Astrocyte of the spinal cord (primary cell): ENCODE measurements at regions not wholly inside any gene's neighbourhood (a gene's known extent, or its start where the extent isn't known, plus 50 kb on each side); places are given as distances from the start of the nearest gene placed in this dataset.

Source experiments
- DNase-seq: peaks from one replicate; pipeline ENCODE4 v3.0.0; 2011; ENCODE audit warnings: low read depth, low spot score
- H3K4me3 ChIP-seq: 2 replicates; pipeline ENCODE4 v1.5.1; 2011; ENCODE audit warnings: low read depth, mild to moderate bottlenecking, low read length, moderate library complexity
- CTCF ChIP-seq: IDR thresholded peaks from 2 replicates; pipeline ENCODE4 v1.5.1; 2012; ENCODE audit warnings: low read depth, mild to moderate bottlenecking, low read length, inconsistent platforms
- in situ Hi-C: cut with HindIII; loops from 2 replicates; pipeline ENCODE4 v1.10.0; 2017; ENCODE audit warnings: low sequenced_read_pairs

- in situ Hi-C loops, result no loop called here
- peak; percentile 62 for DNase-seq
- no peak overlapping the region for H3K4me3 ChIP-seq
- no peak for TF ChIP-seq CTCF
Measured at GRCh38 chr6:44053760-44054556, 73.3 kb downstream of the MRPL14 start.

- in situ Hi-C loops, result no loop called here
- DNase-seq, result no peak
- no peak for TF ChIP-seq CTCF
- no peak overlapping the region for H3K4me3 ChIP-seq
Measured at GRCh38 chr6:44053106-44053756, 74.0 kb downstream of the MRPL14 start.

- in situ Hi-C loops, result no loop called here
- TF ChIP-seq CTCF, result no peak
- H3K4me3 ChIP-seq, result no peak overlapping the region
- peak; percentile 75 for DNase-seq
Measured at GRCh38 chr6:44052419-44053023, 74.7 kb downstream of the MRPL14 start.

- peak; percentile 87 for DNase-seq
- no peak for TF ChIP-seq CTCF
- H3K4me3 ChIP-seq, result no peak overlapping the region
- in situ Hi-C loops, result no loop called here
Measured at GRCh38 chr6:44051515-44051914, 75.7 kb downstream of the MRPL14 start.

GRCh38 chr6:44050872-44051505 is 76.3 kb downstream of the MRPL14 start:
- H3K4me3 ChIP-seq, result no peak overlapping the region
- no peak for DNase-seq
- TF ChIP-seq CTCF, result no peak
- in situ Hi-C loops, result no loop called here

- in situ Hi-C loops, result no loop called here
- no peak overlapping the region for H3K4me3 ChIP-seq
- peak; percentile 84 for DNase-seq
- no peak for TF ChIP-seq CTCF
Measured at GRCh38 chr6:44049989-44050871, 77.0 kb downstream of the MRPL14 start.
